B cell (primary cell): ENCODE measurements at regions not wholly inside any gene's neighbourhood (a gene's known extent, or its start where the extent isn't known, plus 50 kb on each side); places are given as distances from the start of the nearest gene placed in this dataset.

Experiments used
- ATAC-seq: fragments of 200-7000 bp; cut with Tn5 transposase; one replicate; pipeline ENCODE4 v1.10.0; 2021; ENCODE audit warnings: low read depth, mild to moderate bottlenecking, moderate number of reproducible peaks, moderate library complexity
- CTCF ChIA-PET: fragments of 350-600 bp; sonication (Branson Sonifier 250); formaldehyde crosslinking; loops from one replicate; lab custom pipeline; 2021; ENCODE audit warnings: antibody characterized with exemption, inconsistent platforms; lab: Charles Lee
- POLR2A ChIA-PET: fragments of 350-600 bp; sonication (Branson Sonifier 250); formaldehyde crosslinking; loops from one replicate; lab custom pipeline; 2021; ENCODE audit warnings: antibody characterized with exemption; lab: Charles Lee
- DNase-seq: peaks from one replicate; pipeline ENCODE4 v3.0.0; 2013
- H2AFZ ChIP-seq: 2 replicates; pipeline ENCODE4 v1.6.1; 2012; ENCODE audit warnings: mild to moderate bottlenecking, low read depth, low read length; ENCODE audit not compliant: insufficient read depth, poor library complexity, severe bottlenecking
- H3K27ac ChIP-seq, 2 donors: 1 replicate in 1 of 2; 2 replicates in 1 of 2; pipeline ENCODE4 v1.5.1; 2012 to 2013; ENCODE audit warnings: low read length in 2 of 2, mild to moderate bottlenecking in 2 of 2, moderate library complexity in 1 of 2
- H3K27me3 ChIP-seq, 4 experiments: fragments of 200-600 bp in 1 of 4; sonication (generic) in 1 of 4; replicated peaks in 1 of 4; 1 replicate in 2 of 4; 2 replicates in 2 of 4; pipeline versions ENCODE4 v1.6.1 to v1.7.0; 2013 to 2016; ENCODE audit warnings: low read length in 3 of 4, mild to moderate bottlenecking in 2 of 4, mixed read lengths in 1 of 4, moderate library complexity in 1 of 4; ENCODE audit not compliant: insufficient read depth in 4 of 4, control insufficient read depth in 3 of 4; ENCODE audit errors: control extremely low read depth in 1 of 4
- H3K36me3 ChIP-seq, 2 experiments: replicated peaks in 1 of 2; 1 replicate in 1 of 2; 2 replicates in 1 of 2; pipeline versions ENCODE4 v1.6.1 to v1.7.1; 2013; ENCODE audit warnings: low read length in 1 of 2; ENCODE audit not compliant: insufficient read depth in 2 of 2, control insufficient read depth in 1 of 2; ENCODE audit errors: control extremely low read depth in 1 of 2, extremely low read depth in 1 of 2
- H3K4me1 ChIP-seq, 2 donors: fragments of 200-600 bp in 1 of 2; sonication (generic) in 1 of 2; 1 replicate in 1 of 2; 2 replicates in 1 of 2; pipeline versions ENCODE4 v1.5.1 to v1.6.1; 2013 to 2017; ENCODE audit warnings: low read length in 2 of 2; ENCODE audit not compliant: control insufficient read depth in 2 of 2, insufficient read depth in 2 of 2
- H3K4me2 ChIP-seq: replicated peaks from 2 replicates; pipeline ENCODE3; 2012; ENCODE audit warnings: mild to moderate bottlenecking, low read depth, low read length; ENCODE audit not compliant: poor library complexity, severe bottlenecking
- H3K4me3 ChIP-seq, 5 experiments: fragments of 200-600 bp in 1 of 5; sonication (generic) in 1 of 5; 1 replicate in 3 of 5; 2 replicates in 2 of 5; pipeline versions ENCODE4 v1.5.1 to v1.7.0; 2011 to 2016; ENCODE audit warnings: low read length in 4 of 5, mild to moderate bottlenecking in 4 of 5, low read depth in 2 of 5, control low read depth in 1 of 5, moderate library complexity in 1 of 5; ENCODE audit not compliant: insufficient read depth in 1 of 5; ENCODE audit errors: control extremely low read depth in 1 of 5, extremely low read depth in 1 of 5
- H3K79me2 ChIP-seq: fragments of 200-600 bp; sonication (generic); one replicate; pipeline ENCODE4 v1.6.0; 2016; ENCODE audit warnings: low read length; ENCODE audit not compliant: control insufficient read depth, insufficient read depth
- H3K9ac ChIP-seq: fragments of 200-600 bp; sonication (generic); 2 replicates; pipeline ENCODE4 v1.6.1; 2017; ENCODE audit warnings: mild to moderate bottlenecking, low read length, moderate library complexity
- H3K9me3 ChIP-seq, 3 donors: one replicate each; pipeline versions ENCODE4 v1.6.1 to v1.7.1; 2013; ENCODE audit warnings: low read length in 2 of 3; ENCODE audit not compliant: control insufficient read depth in 2 of 3, insufficient read depth in 1 of 3; ENCODE audit errors: control extremely low read depth in 1 of 3
- H4K20me1 ChIP-seq: 2 replicates; pipeline ENCODE4 v1.6.0; 2012; ENCODE audit warnings: mild to moderate bottlenecking, low read length; ENCODE audit not compliant: insufficient read depth, control insufficient read depth, poor library complexity, severe bottlenecking
- H3K27ac Mint-ChIP-seq: one replicate; pipeline ENCODE4 v1.8.0; 2021; ENCODE audit warnings: mixed read lengths
- H3K27me3 Mint-ChIP-seq: one replicate; pipeline ENCODE4 v1.8.0; 2021; ENCODE audit warnings: mixed read lengths
- H3K4me1 Mint-ChIP-seq: one replicate; pipeline ENCODE4 v1.8.0; 2021; ENCODE audit warnings: mixed read lengths
- H3K4me3 Mint-ChIP-seq: one replicate; pipeline ENCODE4 v1.8.0; 2021; ENCODE audit warnings: mixed read lengths
- H3K9me3 Mint-ChIP-seq: one replicate; pipeline ENCODE4 v1.8.0; 2022; ENCODE audit warnings: mixed read lengths; ENCODE audit not compliant: insufficient read depth
- CTCF ChIP-seq: fragments of 200-600 bp; IDR thresholded peaks from one replicate; pipeline ENCODE4 v1.8.0; 2022; ENCODE audit warnings: antibody characterized with exemption, mild to moderate bottlenecking
- EZH2 ChIP-seq: IDR thresholded peaks from 2 replicates; pipeline ENCODE4 v1.6.1; 2012; ENCODE audit warnings: borderline replicate concordance, low read depth, mild to moderate bottlenecking, moderate library complexity, low read length; ENCODE audit not compliant: insufficient read depth, poor library complexity, severe bottlenecking
- WGBS: methylation state at CpG from one replicate; pipeline ENCODE4 v1.1.5; 2013; ENCODE audit warnings: missing lambda C conversion rate; ENCODE audit not compliant: insufficient coverage; 5-methylcytosine and 5-hydroxymethylcytosine counted together
- intact Hi-C: fragments of 100-400 bp; cut with micrococcal nuclease; formaldehyde crosslinking; loops from one replicate; pipeline ENCODE4 v1.10.0; 2022

- intact Hi-C loops, result no loop called here
- Histone ChIP-seq H3K4me1 (no peaks in the 10 kb centered on the region), H3K9ac (no peak overlapping the region), H3K79me2 (no peaks in the 10 kb centered on the region), H3K9me3 (peaks cover 0 to 2% (median 2%) of the 10 kb centered on the region in 3 donors), H3K4me2 (no peak overlapping the region), H4K20me1 (no peaks in the 10 kb centered on the region), H3K27ac (no peak overlapping the region), H2AFZ (no peak overlapping the region), H3K4me3 (no peak overlapping the region), H3K27me3 (no peaks in the 10 kb centered on the region), H3K36me3 (no peaks in the 10 kb centered on the region)
- CTCF ChIA-PET, result no interaction called here
- H3K4me3 Mint-ChIP-seq, result no peak overlapping the region
- peaks cover 4% of the 10 kb centered on the region for H3K9me3 Mint-ChIP-seq
- no peak for ATAC-seq
- WGBS, result 72% methylated on average over 3 of the region's 4 CpGs
- TF ChIP-seq CTCF, result no peak
- no peak for TF ChIP-seq EZH2
- H3K4me1 Mint-ChIP-seq, result no peaks in the 10 kb centered on the region
- no peak overlapping the region for H3K27ac Mint-ChIP-seq
- no peaks in the 10 kb centered on the region for H3K27me3 Mint-ChIP-seq
- no peak for DNase-seq
- POLR2A ChIA-PET, result no interaction called here
Measured at GRCh38 chr7:52639981-52640380, 395.5 kb upstream of the POM121L12 start.

- ATAC-seq, result no peak
- Histone ChIP-seq H3K4me2 (no peak overlapping the region), H3K79me2 (no peaks in the 10 kb centered on the region), H3K9me3 (peaks cover 0 to 2% (median 2%) of the 10 kb centered on the region in 3 donors), H3K27ac (no peak overlapping the region), H3K4me3 (no peak overlapping the region), H2AFZ (no peak overlapping the region), H4K20me1 (no peaks in the 10 kb centered on the region), H3K4me1 (no peaks in the 10 kb centered on the region), H3K36me3 (no peaks in the 10 kb centered on the region), H3K9ac (no peak overlapping the region), H3K27me3 (no peaks in the 10 kb centered on the region)
- POLR2A ChIA-PET, result no interaction called here
- no peak overlapping the region for H3K4me3 Mint-ChIP-seq
- CTCF ChIA-PET, result no interaction called here
- H3K9me3 Mint-ChIP-seq, result peaks cover 4% of the 10 kb centered on the region
- DNase-seq, result no peak
- H3K27me3 Mint-ChIP-seq, result no peaks in the 10 kb centered on the region
- TF ChIP-seq CTCF, result no peak
- no peak for TF ChIP-seq EZH2
- no peak overlapping the region for H3K27ac Mint-ChIP-seq
- no peaks in the 10 kb centered on the region for H3K4me1 Mint-ChIP-seq
- intact Hi-C loops, result no loop called here
Measured at GRCh38 chr7:52639126-52639525, 396.3 kb upstream of the POM121L12 start.
